Fibroblast of villous mesenchyme (primary cell): ENCODE measurements at regions not wholly inside any gene's neighbourhood (a gene's known extent, or its start where the extent isn't known, plus 50 kb on each side); places are given as distances from the start of the nearest gene placed in this dataset.

Experiments
- DNase-seq: peaks from one replicate; pipeline ENCODE4 v3.0.0-alpha.2; 2010; ENCODE audit warnings: low read depth
- H3K4me3 ChIP-seq: 2 replicates; pipeline ENCODE4 v1.5.1; 2011; ENCODE audit warnings: low read depth, mild to moderate bottlenecking, low read length
- TF ChIP-seq, protein P1 (sequence below): IDR thresholded peaks from 2 replicates; pipeline ENCODE4 v1.5.1; 2012; ENCODE audit warnings: low read depth, mild to moderate bottlenecking, low read length; ENCODE audit not compliant: insufficient read depth

DNA sequence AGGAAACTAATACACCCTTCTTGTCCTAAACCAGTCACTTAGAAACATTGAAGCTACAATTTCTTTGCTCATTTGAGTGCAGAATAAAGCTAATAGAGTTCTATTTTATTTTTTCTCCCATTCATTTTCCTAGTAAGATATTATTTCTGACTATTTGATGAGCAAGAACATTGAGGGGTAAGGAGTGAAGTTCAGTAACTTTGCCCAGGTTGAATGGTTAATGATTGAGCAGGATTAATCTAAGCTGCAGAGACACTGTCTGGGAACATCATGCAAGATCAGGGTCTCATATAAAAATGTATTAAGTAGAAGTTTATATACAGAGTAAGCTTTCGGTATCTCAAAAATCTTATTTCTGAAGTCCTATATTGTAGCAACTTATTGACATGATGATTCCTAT, 102.4 kb upstream of the LIMCH1 start:
- H3K4me3 ChIP-seq: no peak overlapping the region
- no peak for DNase-seq
- TF ChIP-seq, protein P1, sequence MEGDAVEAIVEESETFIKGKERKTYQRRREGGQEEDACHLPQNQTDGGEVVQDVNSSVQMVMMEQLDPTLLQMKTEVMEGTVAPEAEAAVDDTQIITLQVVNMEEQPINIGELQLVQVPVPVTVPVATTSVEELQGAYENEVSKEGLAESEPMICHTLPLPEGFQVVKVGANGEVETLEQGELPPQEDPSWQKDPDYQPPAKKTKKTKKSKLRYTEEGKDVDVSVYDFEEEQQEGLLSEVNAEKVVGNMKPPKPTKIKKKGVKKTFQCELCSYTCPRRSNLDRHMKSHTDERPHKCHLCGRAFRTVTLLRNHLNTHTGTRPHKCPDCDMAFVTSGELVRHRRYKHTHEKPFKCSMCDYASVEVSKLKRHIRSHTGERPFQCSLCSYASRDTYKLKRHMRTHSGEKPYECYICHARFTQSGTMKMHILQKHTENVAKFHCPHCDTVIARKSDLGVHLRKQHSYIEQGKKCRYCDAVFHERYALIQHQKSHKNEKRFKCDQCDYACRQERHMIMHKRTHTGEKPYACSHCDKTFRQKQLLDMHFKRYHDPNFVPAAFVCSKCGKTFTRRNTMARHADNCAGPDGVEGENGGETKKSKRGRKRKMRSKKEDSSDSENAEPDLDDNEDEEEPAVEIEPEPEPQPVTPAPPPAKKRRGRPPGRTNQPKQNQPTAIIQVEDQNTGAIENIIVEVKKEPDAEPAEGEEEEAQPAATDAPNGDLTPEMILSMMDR: no peak

DNA sequence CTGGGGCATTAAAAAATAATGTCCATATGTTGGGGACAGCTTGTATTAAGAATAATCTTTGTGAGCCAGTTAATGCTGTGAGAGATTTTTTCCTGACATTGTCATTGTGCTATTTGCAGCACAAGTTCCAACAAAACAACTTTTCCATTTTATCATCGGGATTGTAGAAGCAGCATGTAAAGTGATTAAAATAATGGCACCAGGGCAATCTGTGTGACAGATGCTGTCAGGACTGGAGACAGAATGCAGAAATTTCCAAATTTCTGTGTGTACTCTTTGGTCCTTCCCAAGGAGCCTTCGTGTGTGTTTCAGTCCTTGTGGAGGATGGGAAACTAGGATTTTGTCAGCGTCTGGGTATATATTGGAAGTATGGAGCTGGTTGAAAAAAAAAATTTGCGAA, 101.5 kb upstream of the LIMCH1 start:
- no peak for DNase-seq
- TF ChIP-seq, protein P1: no peak
- no peak overlapping the region for H3K4me3 ChIP-seq

- TF ChIP-seq, protein P1: no peak
- DNase-seq: no peak
Measured at GRCh38 chr4:41437111-41437536, 100.8 kb upstream of the LIMCH1 start.

DNA sequence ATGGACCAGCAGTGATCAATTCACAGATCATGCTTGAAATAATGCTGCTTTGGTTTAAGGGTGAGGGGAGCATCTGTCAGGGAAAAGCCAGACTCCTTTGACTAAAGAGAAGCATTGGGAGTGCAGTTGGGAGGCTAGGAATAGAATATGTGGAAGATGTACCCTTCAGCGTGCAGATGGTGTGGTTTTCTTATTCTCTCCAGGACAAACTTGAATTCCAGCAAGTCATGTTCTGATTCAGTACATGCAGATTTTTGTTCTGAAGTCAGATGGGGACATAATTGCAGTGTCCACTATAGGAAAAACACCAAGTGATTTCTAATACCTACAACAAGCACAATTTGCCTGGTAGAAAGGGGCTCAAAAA, 99.0 kb upstream of the LIMCH1 start:
- no peak overlapping the region for H3K4me3 ChIP-seq
- DNase-seq: no peak
- TF ChIP-seq, protein P1: no peak

More at GRCh38 chr4:41437111-41437536, 100.8 kb upstream of the LIMCH1 start:
- H3K4me3 ChIP-seq: no peak overlapping the region

- DNase-seq: no peak
- TF ChIP-seq, protein P1: no peak
- no peak overlapping the region for H3K4me3 ChIP-seq
Measured at GRCh38 chr4:41442810-41443209, 95.1 kb upstream of the LIMCH1 start.

- TF ChIP-seq, protein P1: no peak
- DNase-seq: no peak
- no peak overlapping the region for H3K4me3 ChIP-seq
Measured at GRCh38 chr4:41443340-41444079, 94.4 kb upstream of the LIMCH1 start.

- DNase-seq: no peak
- H3K4me3 ChIP-seq: no peak overlapping the region
- TF ChIP-seq, protein P1: no peak
Measured at GRCh38 chr4:41446391-41446790, 91.6 kb upstream of the LIMCH1 start.
